ENCODE measurements at regions not wholly inside any gene's neighbourhood (a gene's known extent, or its start where the extent isn't known, plus 50 kb on each side); places are given as distances from the start of the nearest gene placed in this dataset.
"Not testable (repeated sequence)": the region's sequence is repeated elsewhere in the genome, so short reads cannot be mapped to it uniquely, and the experiment has no call there.

DNA sequence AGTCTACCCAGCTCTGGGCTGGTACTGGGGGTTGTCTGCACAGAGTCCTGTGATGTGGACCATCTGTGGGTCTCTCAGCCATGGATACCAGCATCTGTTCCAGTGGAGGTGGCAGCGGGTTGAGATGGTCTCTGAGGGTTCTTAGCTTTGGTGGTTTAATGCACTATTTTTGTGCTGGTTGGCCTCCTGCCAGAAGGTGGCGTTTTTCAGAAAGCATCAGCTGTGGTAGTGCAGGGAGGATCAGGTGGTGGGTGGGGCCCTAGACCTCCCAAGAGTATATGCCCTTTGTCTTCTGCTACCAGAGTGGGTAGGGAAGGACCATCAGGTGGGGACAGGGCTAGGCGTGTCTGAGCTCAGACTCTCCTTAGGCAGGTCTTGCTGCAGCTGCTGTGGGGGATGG lies 103.7 kb downstream of the GALR1 start:
- H3K27me3 ChIP-seq (ENCODE audit: low read depth, low read length); H3K9me3 ChIP-seq (ENCODE audit: control insufficient read depth in 1 of 2, low read length in 2 of 2); H3K36me3 ChIP-seq (ENCODE audit: control insufficient read depth in 1 of 2, insufficient read depth in 2 of 2, low read length in 2 of 2); H3K4me3 ChIP-seq (ENCODE audit: low read depth in 1 of 2, low read length in 2 of 2); H3K27ac ChIP-seq (ENCODE audit: low read length); H3K4me1 ChIP-seq (ENCODE audit: control insufficient read depth in 1 of 2, insufficient read depth in 2 of 2, low read length in 2 of 2): not testable (repeated sequence)

DNA sequence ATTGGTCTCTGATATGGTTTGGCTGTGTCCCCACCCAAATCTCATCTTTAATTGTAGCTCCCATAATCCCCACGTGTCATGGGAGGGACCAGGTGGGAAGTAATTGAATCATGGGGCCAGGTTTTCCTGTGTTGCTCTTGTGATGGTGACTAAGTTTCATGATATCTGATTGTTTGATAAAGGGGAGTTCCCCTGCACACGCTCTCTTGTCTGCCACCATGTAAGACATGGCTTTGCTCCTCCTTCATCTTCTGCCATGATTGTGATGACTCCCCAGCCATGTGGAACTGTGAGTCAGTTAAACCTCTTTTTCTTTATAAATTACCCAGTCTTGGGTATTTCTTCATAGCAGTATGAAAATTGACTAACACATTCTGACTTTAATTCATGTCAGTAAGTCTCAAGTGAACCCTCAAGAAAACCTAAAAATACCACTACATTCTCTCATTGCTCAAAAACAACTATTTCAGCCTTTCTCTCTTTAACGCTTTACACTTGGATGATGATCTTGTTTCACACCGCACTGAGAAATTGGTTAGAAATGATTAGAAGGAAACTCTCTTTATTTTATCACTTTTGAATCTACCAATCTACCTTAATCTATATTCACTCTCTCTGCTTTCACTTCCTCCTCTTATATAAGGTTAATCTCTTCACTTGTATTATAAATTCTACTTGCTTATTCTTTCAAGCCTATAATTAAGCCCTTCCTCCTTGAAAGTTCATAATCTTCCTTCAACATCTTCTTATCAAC lies 110.1 kb downstream of the GALR1 start:
- Histone ChIP-seq H3K4me1 (ENCODE audit: control insufficient read depth in 1 of 2, insufficient read depth in 2 of 2, low read length in 2 of 2) (no peaks in the 10 kb centered on the region), H3K4me3 (ENCODE audit: low read depth in 1 of 2, low read length in 2 of 2) (no peak overlapping the region), H3K36me3 (ENCODE audit: control insufficient read depth in 1 of 2, insufficient read depth in 2 of 2, low read length in 2 of 2) (no peaks in the 10 kb centered on the region), H3K9me3 (ENCODE audit: control insufficient read depth in 1 of 2, low read length in 2 of 2) (no peaks in the 10 kb centered on the region), H3K27me3 (ENCODE audit: low read depth, low read length) (no peaks in the 10 kb centered on the region), H3K27ac (ENCODE audit: low read length) (no peak overlapping the region)

DNA sequence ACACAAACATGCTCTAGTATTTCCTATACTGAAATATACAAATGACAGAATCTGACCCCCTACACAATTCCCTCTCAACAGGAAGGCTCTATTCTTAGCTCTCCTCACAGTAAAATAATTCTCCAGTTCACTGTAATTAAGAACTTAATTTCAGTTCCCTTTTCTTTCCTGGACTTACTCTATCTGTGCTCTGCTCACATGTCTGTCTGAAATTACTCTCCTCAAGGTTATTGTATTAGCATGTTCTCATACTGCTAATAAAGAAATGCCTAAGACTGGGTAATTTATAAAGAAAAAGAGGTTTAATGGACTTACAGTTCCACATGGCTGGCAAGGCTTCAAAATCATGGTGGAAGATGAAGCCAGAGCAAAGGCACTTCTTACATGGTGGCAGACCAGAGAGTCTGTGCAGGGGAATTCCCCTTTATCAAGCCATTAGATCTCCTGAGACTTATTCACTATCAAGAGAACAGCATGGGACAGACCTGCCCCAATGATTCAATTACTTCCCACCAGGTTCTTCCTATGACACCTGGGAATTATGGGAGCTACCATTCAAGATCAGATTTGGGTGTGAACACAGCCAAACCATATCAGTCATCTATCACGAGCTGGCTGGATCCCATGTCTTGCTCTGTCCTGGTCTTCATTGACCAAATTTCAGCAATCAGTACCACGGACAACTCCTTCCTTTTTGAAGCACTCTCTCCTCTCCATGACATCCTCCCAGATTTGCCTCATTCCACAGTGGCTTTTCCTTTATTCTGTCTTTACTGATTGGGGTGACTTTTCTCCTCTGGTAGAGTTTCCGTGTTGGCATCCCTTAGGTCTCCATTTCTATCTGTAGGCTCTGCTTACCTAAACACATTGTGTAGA lies 110.9 kb downstream of the GALR1 start:
- Histone ChIP-seq H3K27ac (ENCODE audit: low read length) (no peak overlapping the region), H3K27me3 (ENCODE audit: low read depth, low read length) (no peaks in the 10 kb centered on the region), H3K36me3 (ENCODE audit: control insufficient read depth in 1 of 2, insufficient read depth in 2 of 2, low read length in 2 of 2) (no peaks in the 10 kb centered on the region), H3K9me3 (ENCODE audit: control insufficient read depth in 1 of 2, low read length in 2 of 2) (no peaks in the 10 kb centered on the region), H3K4me1 (ENCODE audit: control insufficient read depth in 1 of 2, insufficient read depth in 2 of 2, low read length in 2 of 2) (no peaks in the 10 kb centered on the region), H3K4me3 (ENCODE audit: low read depth in 1 of 2, low read length in 2 of 2) (no peak overlapping the region)

DNA sequence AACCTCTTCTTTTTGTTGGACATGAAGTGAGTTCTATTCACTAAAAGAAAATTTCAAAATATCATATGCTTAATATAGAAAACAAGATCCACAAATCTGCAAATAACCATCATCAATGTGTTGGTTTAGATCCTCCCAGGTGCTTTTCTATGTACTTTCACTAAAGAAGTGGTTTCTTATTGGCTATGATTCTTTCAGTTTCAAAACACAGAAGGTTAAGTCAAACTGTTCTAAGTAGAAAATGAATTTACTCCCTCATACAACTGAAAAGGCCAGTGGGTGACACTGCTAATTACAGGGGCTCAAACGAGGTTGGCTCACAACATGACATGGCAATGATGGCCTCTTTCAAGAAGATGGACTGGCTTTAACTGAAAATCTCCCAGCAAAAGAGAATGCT lies 111.7 kb downstream of the GALR1 start:
- Histone ChIP-seq H3K27ac (ENCODE audit: low read length) (no peak overlapping the region), H3K27me3 (ENCODE audit: low read depth, low read length) (no peaks in the 10 kb centered on the region), H3K9me3 (ENCODE audit: control insufficient read depth in 1 of 2, low read length in 2 of 2) (no peaks in the 10 kb centered on the region), H3K36me3 (ENCODE audit: control insufficient read depth in 1 of 2, insufficient read depth in 2 of 2, low read length in 2 of 2) (no peaks in the 10 kb centered on the region), H3K4me1 (ENCODE audit: control insufficient read depth in 1 of 2, insufficient read depth in 2 of 2, low read length in 2 of 2) (no peaks in the 10 kb centered on the region), H3K4me3 (ENCODE audit: low read depth in 1 of 2, low read length in 2 of 2) (no peak overlapping the region)

- Histone ChIP-seq H3K4me3 (ENCODE audit: low read depth in 1 of 2, low read length in 2 of 2) (no peak overlapping the region), H3K9me3 (ENCODE audit: control insufficient read depth in 1 of 2, low read length in 2 of 2) (peaks cover 8 to 11% of the 10 kb centered on the region in 2 donors), H3K27me3 (ENCODE audit: low read depth, low read length) (no peaks in the 10 kb centered on the region), H3K27ac (ENCODE audit: low read length) (no peak overlapping the region), H3K36me3 (ENCODE audit: control insufficient read depth in 1 of 2, insufficient read depth in 2 of 2, low read length in 2 of 2) (no peaks in the 10 kb centered on the region), H3K4me1 (ENCODE audit: control insufficient read depth in 1 of 2, insufficient read depth in 2 of 2, low read length in 2 of 2) (no peaks in the 10 kb centered on the region)
Measured at GRCh38 chr18:77365667-77366066, 116.0 kb downstream of the GALR1 start.

DNA sequence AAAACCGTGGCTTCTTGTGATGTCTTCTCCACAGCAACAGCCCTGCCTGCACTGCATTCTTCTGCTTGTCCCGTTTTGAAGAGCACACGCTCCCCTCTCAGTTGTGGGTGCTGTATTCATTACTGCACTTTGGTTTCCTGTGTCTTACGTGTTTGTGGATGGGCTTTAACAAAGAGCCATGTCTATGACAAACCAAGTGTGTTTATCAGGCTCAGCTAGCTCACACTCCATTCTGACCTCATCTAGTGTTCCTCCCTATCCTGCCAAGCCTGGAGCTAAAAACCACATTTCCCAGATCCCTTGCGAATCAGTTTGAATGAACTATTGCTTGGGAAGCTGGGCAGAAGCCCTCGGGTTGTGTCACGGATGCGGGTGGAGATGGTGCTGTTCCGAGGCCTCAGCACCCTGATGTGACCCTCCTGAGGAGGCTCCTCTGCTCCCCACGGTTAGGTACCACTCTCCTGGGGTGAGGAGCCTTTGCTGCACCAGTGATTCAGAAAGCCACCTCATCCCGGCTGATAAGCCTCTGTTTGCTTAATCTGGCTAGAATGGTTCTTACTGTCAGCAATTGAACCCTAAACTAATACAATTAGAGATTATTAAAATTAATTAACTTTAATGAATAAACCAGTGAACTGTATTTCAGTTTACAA lies 116.5 kb downstream of the GALR1 start:
- Histone ChIP-seq H3K9me3 (ENCODE audit: control insufficient read depth in 1 of 2, low read length in 2 of 2) (peaks cover 11% of the 10 kb centered on the region in 2 donors), H3K27me3 (ENCODE audit: low read depth, low read length) (no peaks in the 10 kb centered on the region), H3K4me3 (ENCODE audit: low read depth in 1 of 2, low read length in 2 of 2) (no peak overlapping the region), H3K27ac (ENCODE audit: low read length) (no peak overlapping the region), H3K4me1 (ENCODE audit: control insufficient read depth in 1 of 2, insufficient read depth in 2 of 2, low read length in 2 of 2) (no peaks in the 10 kb centered on the region), H3K36me3 (ENCODE audit: control insufficient read depth in 1 of 2, insufficient read depth in 2 of 2, low read length in 2 of 2) (no peaks in the 10 kb centered on the region)

DNA sequence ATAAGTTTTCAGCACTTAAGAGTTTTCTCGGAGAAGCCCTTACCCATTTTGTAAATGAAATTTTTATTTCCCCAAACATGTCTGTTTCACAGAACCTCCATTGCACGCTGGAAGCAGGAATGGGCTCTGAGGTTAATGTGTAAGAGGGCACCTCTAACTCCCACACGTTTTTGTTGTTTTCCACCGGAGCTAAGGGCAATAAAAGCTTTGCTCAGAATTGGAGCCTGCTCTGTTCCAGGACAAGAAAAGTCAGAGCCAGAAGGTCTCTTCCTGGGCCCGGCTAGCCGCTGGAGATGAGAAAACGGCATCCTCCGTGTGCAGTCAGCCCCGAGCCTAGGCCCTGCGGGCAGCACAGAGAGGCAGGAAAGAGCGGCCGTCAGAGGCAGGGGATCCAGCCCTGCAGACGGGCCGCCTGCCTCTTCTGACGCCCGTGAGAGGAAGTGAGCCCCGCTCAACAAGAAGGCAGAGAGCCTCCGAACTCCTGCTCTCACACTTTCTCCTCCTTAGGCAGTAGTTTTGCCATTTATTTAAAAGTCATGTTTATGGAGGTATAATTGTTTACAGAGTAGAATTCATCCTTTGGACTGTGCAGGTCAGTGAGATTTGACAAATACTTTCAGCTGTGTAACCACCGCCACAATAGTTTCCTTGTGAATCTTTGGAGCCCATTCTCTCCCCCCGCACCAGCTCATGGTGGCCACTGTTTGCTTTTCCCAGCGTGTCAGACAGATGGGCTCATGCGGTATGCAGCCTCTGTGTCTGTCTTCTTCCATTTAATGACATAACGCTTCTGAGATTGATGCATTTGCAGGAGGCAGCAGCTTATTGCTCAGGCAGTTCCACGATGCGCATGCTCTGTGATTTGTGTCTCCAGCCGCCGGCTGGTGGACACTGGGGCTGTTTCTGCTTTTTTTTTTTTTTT lies 117.3 kb downstream of the GALR1 start:
- H3K4me3 ChIP-seq (ENCODE audit: low read depth in 1 of 2, low read length in 2 of 2), result peak overlapping the region; percentile 37 to 61
- no peaks in the 10 kb centered on the region for H3K36me3 ChIP-seq (ENCODE audit: control insufficient read depth in 1 of 2, insufficient read depth in 2 of 2, low read length in 2 of 2)
- peaks cover 11% of the 10 kb centered on the region in 2 donors for H3K9me3 ChIP-seq (ENCODE audit: control insufficient read depth in 1 of 2, low read length in 2 of 2)
- no peaks in the 10 kb centered on the region for H3K4me1 ChIP-seq (ENCODE audit: control insufficient read depth in 1 of 2, insufficient read depth in 2 of 2, low read length in 2 of 2)
- no peaks in the 10 kb centered on the region for H3K27me3 ChIP-seq (ENCODE audit: low read depth, low read length)
- no peak overlapping the region for H3K27ac ChIP-seq (ENCODE audit: low read length)

GRCh38 chr18:77369644-77370043 lies 120.0 kb downstream of the GALR1 start:
- Histone ChIP-seq H3K36me3 (ENCODE audit: control insufficient read depth in 1 of 2, insufficient read depth in 2 of 2, low read length in 2 of 2) (no peaks in the 10 kb centered on the region), H3K9me3 (ENCODE audit: control insufficient read depth in 1 of 2, low read length in 2 of 2) (peaks cover 11% of the 10 kb centered on the region in 2 donors), H3K4me3 (ENCODE audit: low read depth in 1 of 2, low read length in 2 of 2) (peak overlapping the region in 1 of 2 donors; percentile 25), H3K27ac (ENCODE audit: low read length) (no peak overlapping the region), H3K27me3 (ENCODE audit: low read depth, low read length) (no peaks in the 10 kb centered on the region), H3K4me1 (ENCODE audit: control insufficient read depth in 1 of 2, insufficient read depth in 2 of 2, low read length in 2 of 2) (no peaks in the 10 kb centered on the region)

GRCh38 chr18:77373730-77374445 lies 124.2 kb downstream of the GALR1 start:
- Histone ChIP-seq H3K27ac (ENCODE audit: low read length) (no peak overlapping the region), H3K36me3 (ENCODE audit: control insufficient read depth in 1 of 2, insufficient read depth in 2 of 2, low read length in 2 of 2) (no peaks in the 10 kb centered on the region), H3K4me1 (ENCODE audit: control insufficient read depth in 1 of 2, insufficient read depth in 2 of 2, low read length in 2 of 2) (no peaks in the 10 kb centered on the region), H3K9me3 (ENCODE audit: control insufficient read depth in 1 of 2, low read length in 2 of 2) (peaks cover 11% of the 10 kb centered on the region in 2 donors), H3K27me3 (ENCODE audit: low read depth, low read length) (no peaks in the 10 kb centered on the region), H3K4me3 (ENCODE audit: low read depth in 1 of 2, low read length in 2 of 2) (no peak overlapping the region)

GRCh38 chr18:77374446-77374805 lies 124.8 kb downstream of the GALR1 start:
- Histone ChIP-seq H3K4me3 (ENCODE audit: low read depth in 1 of 2, low read length in 2 of 2) (no peak overlapping the region), H3K4me1 (ENCODE audit: control insufficient read depth in 1 of 2, insufficient read depth in 2 of 2, low read length in 2 of 2) (no peaks in the 10 kb centered on the region), H3K27ac (ENCODE audit: low read length) (no peak overlapping the region), H3K9me3 (ENCODE audit: control insufficient read depth in 1 of 2, low read length in 2 of 2) (peaks cover 7 to 8% of the 10 kb centered on the region in 2 donors), H3K27me3 (ENCODE audit: low read depth, low read length) (no peaks in the 10 kb centered on the region), H3K36me3 (ENCODE audit: control insufficient read depth in 1 of 2, insufficient read depth in 2 of 2, low read length in 2 of 2) (no peaks in the 10 kb centered on the region)
